Gastrocnemius medialis (tissue), 4 donors: ENCODE measurements at regions not wholly inside any gene's neighbourhood (a gene's known extent, or its start where the extent isn't known, plus 50 kb on each side); places are given as distances from the start of the nearest gene placed in this dataset.

Source experiments
- CTCF ChIP-seq, 5 experiments: fragments of 450-650 bp in 3 of 5; fragments of 200-600 bp in 2 of 5; sonication (generic) in 2 of 5; IDR thresholded peaks in 4 of 5; conservative IDR thresholded peaks in 1 of 5; 1 replicate in 4 of 5; 2 replicates in 1 of 5; pipeline ENCODE4 v1.5.1; 2016 to 2019; ENCODE audit warnings: antibody characterized with exemption in 5 of 5, mild to moderate bottlenecking in 3 of 5, moderate library complexity in 3 of 5
- POLR2A ChIP-seq, 2 donors: fragments of 450-650 bp; IDR thresholded peaks; one replicate each; pipeline ENCODE4 v1.6.1; 2017; ENCODE audit warnings: antibody characterized with exemption in 2 of 2, mild to moderate bottlenecking in 2 of 2, moderate library complexity in 2 of 2

- TF ChIP-seq CTCF (IDR thresholded peaks at IDR 0.05 in 4 of 5, conservative IDR thresholded peaks at IDR 0.05 in 1 of 5) (no peak), POLR2A (IDR thresholded peaks at IDR 0.05) (no peak)
These were observed 325.5 kb downstream of the C16orf95 start for GRCh38 chr16:86991679-86992078.
